Spinal cord (tissue), 9 donors: ENCODE measurements at regions not wholly inside any gene's neighbourhood (a gene's known extent, or its start where the extent isn't known, plus 50 kb on each side); places are given as distances from the start of the nearest gene placed in this dataset.
"Not testable (repeated sequence)": the region's sequence is repeated elsewhere in the genome, so short reads cannot be mapped to it uniquely, and the experiment has no call there.

ENCODE experiments used
- DNase-seq, 6 donors: peaks; one replicate each; pipeline versions ENCODE4 v3.0.0 to v3.0.0-alpha.2; 2013 to 2015; ENCODE audit warnings: low spot score in 6 of 6, low read depth in 4 of 6
- H3K27ac ChIP-seq: one replicate; pipeline ENCODE4 v1.5.1; 2013; ENCODE audit warnings: low read depth, low read length, control low read depth
- H3K27me3 ChIP-seq: one replicate; pipeline ENCODE4 v1.6.1; 2013; ENCODE audit warnings: low read length; ENCODE audit not compliant: control insufficient read depth, insufficient read depth
- H3K36me3 ChIP-seq: one replicate; pipeline ENCODE4 v1.6.1; 2013; ENCODE audit warnings: low read length; ENCODE audit not compliant: control insufficient read depth, insufficient read depth
- H3K4me1 ChIP-seq: one replicate; pipeline ENCODE4 v1.6.1; 2013; ENCODE audit warnings: low read length; ENCODE audit not compliant: control insufficient read depth, insufficient read depth
- H3K4me3 ChIP-seq: one replicate; pipeline ENCODE4 v1.5.1; 2013; ENCODE audit warnings: low read depth, low read length, control low read depth
- H3K9me3 ChIP-seq: one replicate; pipeline ENCODE4 v1.6.1; 2013; ENCODE audit warnings: low read length; ENCODE audit not compliant: control insufficient read depth, insufficient read depth
- WGBS: methylation state at CpG from one replicate; pipeline ENCODE4 v1.1.5; 2013; ENCODE audit warnings: missing lambda C conversion rate; ENCODE audit not compliant: insufficient coverage; 5-methylcytosine and 5-hydroxymethylcytosine counted together
- donor health status: healthy.

DNA sequence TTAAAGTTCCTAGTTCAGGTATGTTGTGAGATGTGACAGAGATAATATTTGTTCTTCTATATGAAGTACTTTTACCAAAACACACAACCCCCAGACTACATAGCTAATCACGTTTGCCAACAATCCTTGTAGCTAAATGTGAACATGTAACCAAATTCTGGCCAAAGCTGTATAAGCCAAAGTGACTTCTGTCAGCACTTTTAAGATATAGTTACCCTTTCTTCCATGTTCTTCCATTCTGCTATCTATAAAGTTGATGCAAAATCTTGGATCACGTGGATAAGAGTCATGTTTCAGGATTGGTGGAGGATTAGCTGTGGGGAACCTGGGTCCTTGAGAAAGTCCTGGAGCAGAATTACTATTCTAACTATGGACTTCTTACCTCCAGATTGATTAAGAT, 1366.6 kb downstream of the FSCB start:
- 83% methylated on average over 1 of the region's 2 CpGs for WGBS
- no peaks in the 10 kb centered on the region for H3K4me1 ChIP-seq
- H3K27ac ChIP-seq: no peak overlapping the region
- H3K4me3 ChIP-seq: no peak overlapping the region
- H3K27me3 ChIP-seq: no peaks in the 10 kb centered on the region
- no peak for DNase-seq
- no peaks in the 10 kb centered on the region for H3K9me3 ChIP-seq
- no peaks in the 10 kb centered on the region for H3K36me3 ChIP-seq

DNA sequence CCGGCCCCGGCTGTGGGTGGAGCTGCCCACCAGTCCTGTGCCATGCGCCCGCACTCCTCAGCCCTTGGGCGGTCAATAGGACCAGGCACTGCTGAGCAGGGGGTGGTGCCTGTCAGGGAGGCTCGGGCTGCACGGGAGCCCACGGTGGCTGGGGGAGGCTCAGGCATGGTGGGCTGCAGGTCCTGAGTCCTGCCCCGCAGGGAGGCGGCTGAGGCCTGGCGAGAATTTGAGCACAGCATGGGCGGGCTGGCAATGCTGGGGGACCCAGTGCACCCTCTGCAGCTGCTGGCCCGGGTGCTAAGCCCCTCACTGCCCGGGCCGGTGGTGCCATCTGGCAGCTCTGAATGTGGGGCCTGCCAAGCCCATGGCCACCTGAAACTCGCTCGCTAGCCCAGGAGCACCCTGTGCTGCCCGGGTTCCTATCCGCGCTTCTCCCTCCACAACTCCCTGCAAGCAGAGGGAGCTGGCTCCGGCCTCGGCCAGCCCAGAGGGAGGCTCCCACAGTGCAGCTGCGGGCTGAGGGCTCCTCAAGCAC, 1371.1 kb downstream of the FSCB start:
- no peaks in the 10 kb centered on the region for H3K4me1 ChIP-seq
- no peak overlapping the region for H3K27ac ChIP-seq
- peaks cover 3% of the 10 kb centered on the region for H3K9me3 ChIP-seq
- 93% methylated on average over 21 of the region's 23 CpGs for WGBS
- DNase-seq: no peak
- no peaks in the 10 kb centered on the region for H3K27me3 ChIP-seq
- H3K4me3 ChIP-seq: no peak overlapping the region
- H3K36me3 ChIP-seq: no peaks in the 10 kb centered on the region

DNA sequence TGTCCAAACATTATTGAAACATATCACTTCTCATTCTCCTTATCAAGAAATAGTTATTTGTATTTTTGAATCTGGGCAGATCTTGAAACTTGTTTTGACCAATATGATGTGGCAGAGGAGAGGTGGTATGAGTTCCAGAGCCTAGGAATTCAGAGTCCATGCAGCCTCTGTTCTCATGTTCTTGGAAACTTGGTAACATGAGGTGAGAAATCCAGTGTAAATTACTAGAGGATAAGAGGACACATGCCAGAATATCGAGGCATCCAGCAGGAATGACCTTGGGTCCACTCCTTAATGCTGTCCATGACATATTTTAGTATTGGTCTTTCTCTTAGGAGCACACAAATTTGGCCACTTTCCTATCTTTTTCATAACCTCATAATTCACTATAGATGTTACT, 1374.6 kb downstream of the FSCB start:
- Histone ChIP-seq H3K27ac (no peak overlapping the region), H3K36me3 (no peaks in the 10 kb centered on the region), H3K27me3 (no peaks in the 10 kb centered on the region), H3K9me3 (peaks cover 3% of the 10 kb centered on the region), H3K4me1 (no peaks in the 10 kb centered on the region), H3K4me3 (no peak overlapping the region)
- WGBS: no CpG with 5 or more reads among the region's 1 CpG
- DNase-seq: no peak

DNA sequence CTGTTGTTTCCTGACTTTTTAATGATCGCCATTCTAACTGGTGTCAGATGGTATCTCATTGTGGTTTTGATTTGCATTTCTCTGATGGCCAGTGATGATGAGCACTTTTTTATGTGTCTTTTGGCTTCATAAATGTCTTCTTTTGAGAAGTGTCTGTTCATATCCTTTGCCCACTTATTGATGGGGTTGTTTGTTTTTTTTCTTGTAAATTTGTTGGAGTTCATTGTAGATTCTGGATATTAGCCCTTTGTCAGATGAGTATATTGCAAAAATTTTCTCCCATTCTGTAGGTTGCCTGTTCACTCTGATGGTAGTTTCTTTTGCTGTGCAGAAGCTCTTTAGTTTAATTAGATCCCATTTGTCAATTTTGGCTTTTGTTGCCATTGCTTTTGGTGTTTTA, 1378.7 kb downstream of the FSCB start:
- H3K4me1 ChIP-seq, H3K4me3 ChIP-seq, H3K27ac ChIP-seq, DNase-seq, H3K36me3 ChIP-seq, H3K9me3 ChIP-seq, H3K27me3 ChIP-seq: not testable (repeated sequence)
- WGBS: no CpG with 5 or more reads among the region's 1 CpG

DNA sequence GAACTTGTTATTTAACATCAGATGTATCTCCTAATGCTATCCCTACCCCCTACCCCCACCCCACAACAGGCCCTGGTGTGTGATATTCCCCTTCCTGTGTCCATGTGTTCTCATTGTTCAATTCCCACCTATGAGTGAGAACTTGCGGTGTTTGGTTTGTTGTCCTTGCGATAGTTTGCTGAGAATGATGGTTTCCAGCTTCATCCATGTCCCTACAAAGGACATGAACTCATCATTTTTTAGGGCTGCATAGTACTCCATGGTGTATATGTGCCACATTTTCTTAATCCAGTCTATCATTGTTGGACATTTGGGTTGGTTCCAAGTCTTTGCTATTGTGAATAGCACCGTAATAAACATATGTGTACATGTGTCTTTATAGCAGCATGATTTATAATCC, 1379.2 kb downstream of the FSCB start:
- not testable (repeated sequence) for H3K9me3 ChIP-seq, H3K4me1 ChIP-seq, DNase-seq, H3K36me3 ChIP-seq, H3K27me3 ChIP-seq, H3K4me3 ChIP-seq, H3K27ac ChIP-seq
- no CpG with 5 or more reads among the region's 3 CpGs for WGBS

DNA sequence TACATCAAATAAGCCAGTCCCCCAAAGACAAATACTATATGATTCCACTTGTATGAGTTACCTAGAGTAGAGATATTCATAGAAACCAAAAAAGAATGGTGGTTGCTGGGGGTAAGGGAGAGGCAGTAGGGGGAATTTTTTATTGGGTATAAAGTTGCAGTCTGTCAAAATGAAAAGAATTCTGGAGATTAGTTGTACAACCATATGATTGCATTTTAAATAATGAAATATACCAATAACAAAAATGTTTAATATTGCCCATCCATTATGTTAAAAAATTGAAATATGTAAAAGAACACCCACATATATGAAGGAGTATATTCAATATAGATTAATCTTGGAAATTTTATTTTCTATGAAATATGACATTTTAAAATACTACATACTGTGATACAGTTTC, 1383.5 kb downstream of the FSCB start:
- Histone ChIP-seq H3K4me3 (no peak overlapping the region), H3K4me1 (no peaks in the 10 kb centered on the region), H3K9me3 (peaks cover 6% of the 10 kb centered on the region), H3K27me3 (no peaks in the 10 kb centered on the region), H3K27ac (no peak overlapping the region), H3K36me3 (no peaks in the 10 kb centered on the region)
- DNase-seq: no peak

DNA sequence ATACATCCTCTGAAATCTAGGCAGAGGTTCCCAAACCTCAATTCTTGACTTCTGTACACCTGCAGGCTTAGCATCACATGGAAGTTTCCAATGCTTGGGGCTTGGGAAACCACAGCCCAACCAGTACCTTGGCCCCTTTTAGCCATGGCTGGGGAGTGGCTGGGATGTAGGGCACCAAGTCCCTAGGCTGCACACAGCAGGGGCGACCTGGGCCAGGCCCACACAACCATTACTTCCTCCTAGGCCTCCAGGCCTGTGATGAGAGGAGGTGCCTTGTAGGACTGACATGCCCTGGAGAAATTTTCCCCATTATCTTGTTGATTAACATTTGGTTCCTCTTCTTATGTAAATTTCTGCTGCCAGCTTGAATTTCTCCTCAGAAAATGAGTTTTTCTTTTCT, 1387.4 kb downstream of the FSCB start:
- H3K36me3 ChIP-seq: no peaks in the 10 kb centered on the region
- H3K27ac ChIP-seq: no peak overlapping the region
- H3K4me3 ChIP-seq: no peak overlapping the region
- H3K27me3 ChIP-seq: no peaks in the 10 kb centered on the region
- WGBS: no CpG with 5 or more reads among the region's 1 CpG
- DNase-seq: no peak
- H3K9me3 ChIP-seq: peaks cover 6% of the 10 kb centered on the region
- no peaks in the 10 kb centered on the region for H3K4me1 ChIP-seq

DNA sequence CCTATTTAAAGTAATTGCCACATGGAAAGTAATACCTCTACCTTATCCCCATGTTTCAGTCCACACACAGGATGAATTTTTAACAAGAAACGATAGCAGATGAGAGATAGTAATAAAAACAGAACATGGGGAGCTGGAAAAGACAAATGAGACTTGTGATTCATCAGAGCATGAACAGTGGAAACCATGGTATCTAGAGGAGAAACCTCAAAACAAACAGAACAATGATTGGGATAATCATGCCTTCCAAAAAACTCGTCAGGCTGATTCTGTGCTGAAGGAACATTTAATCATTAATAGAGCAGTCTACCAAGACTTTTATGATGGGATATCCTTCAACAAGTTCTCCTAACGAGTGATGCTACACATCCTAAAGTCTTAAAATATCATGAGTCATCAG, 1390.7 kb downstream of the FSCB start:
- no peak for DNase-seq
- peaks cover 6% of the 10 kb centered on the region for H3K9me3 ChIP-seq
- H3K27ac ChIP-seq: no peak overlapping the region
- no peaks in the 10 kb centered on the region for H3K36me3 ChIP-seq
- no peaks in the 10 kb centered on the region for H3K27me3 ChIP-seq
- H3K4me3 ChIP-seq: no peak overlapping the region
- no CpG with 5 or more reads among the region's 3 CpGs for whole genome bisulfite sequencing
- H3K4me1 ChIP-seq: no peaks in the 10 kb centered on the region

DNA sequence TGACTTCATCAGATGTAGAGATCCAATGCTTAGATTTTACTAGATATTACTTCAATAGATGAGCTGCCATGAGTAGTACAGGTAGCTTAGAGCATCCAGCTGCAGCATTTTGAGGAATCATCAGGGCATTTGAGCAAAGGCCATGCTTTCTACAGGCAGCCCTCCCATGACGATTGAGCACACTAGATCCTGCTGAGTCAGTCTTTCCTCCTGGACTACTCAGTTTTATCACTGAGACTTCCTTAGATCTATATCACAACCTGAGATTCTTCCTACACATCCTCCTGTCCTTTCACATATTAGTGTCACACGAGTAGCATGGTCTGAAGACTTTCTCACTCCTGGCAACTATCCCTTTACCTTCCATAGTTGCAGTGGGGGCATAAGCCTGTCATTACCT, 1401.8 kb downstream of the FSCB start:
- DNase-seq: no peak
- Histone ChIP-seq H3K4me3 (no peak overlapping the region), H3K9me3 (no peaks in the 10 kb centered on the region), H3K4me1 (no peaks in the 10 kb centered on the region), H3K36me3 (no peaks in the 10 kb centered on the region), H3K27me3 (no peaks in the 10 kb centered on the region), H3K27ac (no peak overlapping the region)
- WGBS: 90% methylated on average over 1 of the region's 2 CpGs

DNA sequence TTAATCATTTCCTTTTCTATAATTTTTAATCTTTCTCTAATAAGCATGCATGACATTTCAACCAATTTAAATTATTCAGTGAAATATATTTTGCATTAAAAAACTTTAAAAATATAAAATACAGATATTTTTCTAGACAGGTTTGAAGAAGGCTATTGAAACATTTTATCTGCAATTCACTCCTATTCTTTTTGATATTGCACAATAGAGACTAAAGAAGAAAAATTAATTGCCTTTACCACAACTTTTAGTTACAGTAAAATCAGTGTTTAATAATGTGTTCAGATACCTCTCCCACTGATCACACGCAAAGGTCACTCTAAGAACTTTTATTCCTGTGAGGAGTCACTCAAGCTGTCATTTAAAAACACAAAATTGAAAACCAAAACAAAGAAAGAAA, 1416.7 kb downstream of the FSCB start:
- Histone ChIP-seq H3K27ac (no peak overlapping the region), H3K4me3 (no peak overlapping the region), H3K4me1 (no peaks in the 10 kb centered on the region), H3K36me3 (no peaks in the 10 kb centered on the region), H3K27me3 (no peaks in the 10 kb centered on the region), H3K9me3 (no peaks in the 10 kb centered on the region)
- no CpG with 5 or more reads among the region's 1 CpG for WGBS
- DNase-seq: no peak
